ENCODE measurements at regions not wholly inside any gene's neighbourhood (a gene's known extent, or its start where the extent isn't known, plus 50 kb on each side); places are given as distances from the start of the nearest gene placed in this dataset.

- peaks cover 2% of the 10 kb centered on the region for H3K36me3 Mint-ChIP-seq
- H3K9me3 Mint-ChIP-seq, result no peaks in the 10 kb centered on the region
- peaks cover 54% of the 10 kb centered on the region for H3K4me1 Mint-ChIP-seq
- no peak for TF ChIP-seq CTCF (IDR thresholded peaks at IDR 0.05; ENCODE audit: unreplicated experiment)
- H3K27ac Mint-ChIP-seq, result no peak overlapping the region
- no peak overlapping the region for H3K4me3 Mint-ChIP-seq
- no peaks in the 10 kb centered on the region for H3K27me3 Mint-ChIP-seq (ENCODE audit: low read depth)
- DNase-seq (ENCODE audit: low spot score in 2 of 2, unreplicated experiment in 2 of 2), result no peak
Observed at GRCh38 chr15:36371509-36371908, 207.9 kb upstream of the CDIN1 start.

- Mint-ChIP-seq H3K27ac (peak overlapping the region; percentile 34), H3K27me3 (ENCODE audit: low read depth) (no peaks in the 10 kb centered on the region), H3K36me3 (peaks cover 6% of the 10 kb centered on the region), H3K9me3 (peaks cover 6% of the 10 kb centered on the region), H3K4me1 (peaks cover 48% of the 10 kb centered on the region), H3K4me3 (no peak overlapping the region)
- DNase-seq (ENCODE audit: low spot score in 2 of 2, unreplicated experiment in 2 of 2), result no peak
- TF ChIP-seq CTCF (IDR thresholded peaks at IDR 0.05; ENCODE audit: unreplicated experiment), result no peak
Observed at GRCh38 chr15:36372968-36373367, 206.5 kb upstream of the CDIN1 start.

GRCh38 chr15:36373550-36373949, 205.9 kb upstream of the CDIN1 start:
- Mint-ChIP-seq H3K27ac (peak overlapping the region; percentile 92), H3K9me3 (peaks cover 11% of the 10 kb centered on the region), H3K4me1 (peaks cover 46% of the 10 kb centered on the region), H3K36me3 (peaks cover 11% of the 10 kb centered on the region), H3K27me3 (ENCODE audit: low read depth) (no peaks in the 10 kb centered on the region), H3K4me3 (no peak overlapping the region)
- DNase-seq (ENCODE audit: low spot score in 2 of 2, unreplicated experiment in 2 of 2), result no peak
- no peak for TF ChIP-seq CTCF (IDR thresholded peaks at IDR 0.05; ENCODE audit: unreplicated experiment)

- no peaks in the 10 kb centered on the region for H3K36me3 Mint-ChIP-seq
- H3K4me3 Mint-ChIP-seq, result no peak overlapping the region
- no peak for TF ChIP-seq CTCF (IDR thresholded peaks at IDR 0.05; ENCODE audit: unreplicated experiment)
- no peak for DNase-seq (ENCODE audit: low spot score in 2 of 2, unreplicated experiment in 2 of 2)
- no peak overlapping the region for H3K27ac Mint-ChIP-seq
- H3K4me1 Mint-ChIP-seq, result peaks cover 42% of the 10 kb centered on the region
- H3K9me3 Mint-ChIP-seq, result peaks cover under 1% of the 10 kb centered on the region
- H3K27me3 Mint-ChIP-seq (ENCODE audit: low read depth), result no peaks in the 10 kb centered on the region
Observed at GRCh38 chr15:36389107-36389506, 190.3 kb upstream of the CDIN1 start.

- no peak for DNase-seq (ENCODE audit: low spot score in 2 of 2, unreplicated experiment in 2 of 2)
- no peak for TF ChIP-seq CTCF (IDR thresholded peaks at IDR 0.05; ENCODE audit: unreplicated experiment)
- Mint-ChIP-seq H3K36me3 (no peaks in the 10 kb centered on the region), H3K9me3 (peaks cover 4% of the 10 kb centered on the region), H3K27ac (peak overlapping the region; percentile 26), H3K27me3 (ENCODE audit: low read depth) (no peaks in the 10 kb centered on the region), H3K4me3 (no peak overlapping the region), H3K4me1 (peaks cover 52% of the 10 kb centered on the region)
Observed at GRCh38 chr15:36390491-36390890, 188.9 kb upstream of the CDIN1 start.

GRCh38 chr15:36392676-36393266, 186.7 kb upstream of the CDIN1 start:
- H3K4me1 Mint-ChIP-seq, result peaks cover 58% of the 10 kb centered on the region
- peak overlapping the region; percentile 88 for H3K27ac Mint-ChIP-seq
- no peaks in the 10 kb centered on the region for H3K36me3 Mint-ChIP-seq
- no peak for DNase-seq (ENCODE audit: low spot score in 2 of 2, unreplicated experiment in 2 of 2)
- no peak for TF ChIP-seq CTCF (IDR thresholded peaks at IDR 0.05; ENCODE audit: unreplicated experiment)
- peaks cover 4% of the 10 kb centered on the region for H3K9me3 Mint-ChIP-seq
- no peaks in the 10 kb centered on the region for H3K27me3 Mint-ChIP-seq (ENCODE audit: low read depth)
- H3K4me3 Mint-ChIP-seq, result no peak overlapping the region

Measured in mesothelial cell of epicardium (in vitro differentiated cells).